GM12878 (cell line): ENCODE measurements at regions not wholly inside any gene's neighbourhood (a gene's known extent, or its start where the extent isn't known, plus 50 kb on each side); places are given as distances from the start of the nearest gene placed in this dataset.

ENCODE experiments used
- ATAC-seq: fragments of 200-7000 bp; cut with Tn5 transposase; 3 replicates; pipeline ENCODE4 v1.9.1; 2020; ENCODE audit warnings: mild to moderate bottlenecking, moderate library complexity
- BruUV-seq: library from RNA; stranded (reverse); fragments of 400-500 nt; replicated peaks from 2 replicates; lab custom pipeline; 2021; lab: Mats Ljungman, UMichigan
- CTCF ChIA-PET: fragments of 300-600 bp; sonication (Branson Sonifier 250); formaldehyde crosslinking; extraction: SDS; loops from one replicate; lab custom pipeline; 2021; ENCODE audit warnings: inconsistent platforms; lab: Yijun Ruan, JAX
- POLR2A ChIA-PET: fragments of 350-600 bp; formaldehyde crosslinking; extraction: SDS; loops from one replicate; lab custom pipeline; 2021; ENCODE audit warnings: inconsistent platforms; lab: Charles Lee
- RAD21 ChIA-PET: fragments of 300-600 bp; sonication (Branson Sonifier 250); formaldehyde crosslinking; loops from one replicate; lab custom pipeline; 2023; ENCODE audit warnings: antibody characterized with exemption; ENCODE audit not compliant: unreplicated experiment; lab: Charles Lee
- SMC1A ChIA-PET: fragments of 300-600 bp; sonication (Branson Sonifier 250); formaldehyde crosslinking; loops from one replicate; lab custom pipeline; 2023; ENCODE audit not compliant: unreplicated experiment, uncharacterized antibody; lab: Charles Lee
- DNase-seq: peaks from one replicate; pipeline ENCODE4 v3.0.0-alpha.2; 2011; ENCODE audit warnings: low read depth, low spot score
- FAIRE-seq: peaks from 3 replicates; lab custom pipeline; 2011; peaks lifted over from hg19 to GRCh38; lab: Jason Lieb, UNC
- H2AFZ ChIP-seq: 2 replicates; pipeline ENCODE4 v1.6.0; 2011; ENCODE audit warnings: low read depth, low read length, control low read depth; ENCODE audit not compliant: control insufficient read depth
- H3K27ac ChIP-seq: 2 replicates; pipeline ENCODE4 v1.5.1; 2011; ENCODE audit warnings: control low read depth; ENCODE audit not compliant: control insufficient read depth, insufficient read depth
- H3K27me3 ChIP-seq, 2 experiments: replicated peaks in 1 of 2; 2 replicates each; pipeline versions ENCODE4 v1.6.0 to v1.6.1; 2011; ENCODE audit warnings: low read length in 1 of 2; ENCODE audit not compliant: control insufficient read depth in 2 of 2, insufficient read depth in 2 of 2
- H3K36me3 ChIP-seq, 2 experiments: 2 replicates each; pipeline ENCODE4 v1.5.1; 2011; ENCODE audit warnings: low read length in 1 of 2; ENCODE audit not compliant: control insufficient read depth in 2 of 2, insufficient read depth in 2 of 2
- H3K4me1 ChIP-seq: 2 replicates; pipeline ENCODE4 v1.6.1; 2011; ENCODE audit warnings: mild to moderate bottlenecking, low read length, moderate library complexity, mixed read lengths; ENCODE audit not compliant: control insufficient read depth, insufficient read depth
- H3K4me2 ChIP-seq: 2 replicates; pipeline ENCODE4 v1.6.0; 2011; ENCODE audit warnings: control low read depth; ENCODE audit not compliant: control insufficient read depth, insufficient read depth
- H3K4me3 ChIP-seq: fragments of 200-600 bp; sonication (generic); 2 replicates; pipeline ENCODE4 v1.5.1; 2016
- H3K79me2 ChIP-seq: 2 replicates; pipeline ENCODE4 v1.6.0; 2011; ENCODE audit warnings: low read length; ENCODE audit not compliant: control insufficient read depth, insufficient read depth
- H3K9ac ChIP-seq: 2 replicates; pipeline ENCODE4 v1.8.0; 2011; ENCODE audit warnings: low read length, control low read depth, mixed read lengths; ENCODE audit not compliant: control insufficient read depth, insufficient read depth
- H3K9me3 ChIP-seq: replicated peaks from 3 replicates; pipeline ENCODE4 v1.5.1; 2011; ENCODE audit warnings: mild to moderate bottlenecking, low read length; ENCODE audit not compliant: control insufficient read depth, insufficient read depth
- H4K20me1 ChIP-seq: 2 replicates; pipeline ENCODE4 v1.6.0; 2011; ENCODE audit not compliant: control insufficient read depth, insufficient read depth
- ATF3 ChIP-seq: IDR thresholded peaks from 2 replicates; pipeline ENCODE4 v1.6.1; 2011; ENCODE audit warnings: low read depth, mild to moderate bottlenecking, low read length, moderate library complexity, borderline replicate concordance; ENCODE audit errors: extremely low read depth
- CUX1 ChIP-seq: IDR thresholded peaks from 2 replicates; pipeline ENCODE4 v1.6.1; 2012; ENCODE audit warnings: improper control_type of control experiment, low read depth, low read length; ENCODE audit not compliant: insufficient replicate concordance
- EED ChIP-seq: sonication (generic); IDR thresholded peaks from 2 replicates; pipeline ENCODE4 v1.6.1; 2016; ENCODE audit warnings: antibody characterized with exemption, low read depth
- IRF3 ChIP-seq: fragments of 450-650 bp; IDR thresholded peaks from 2 replicates; pipeline ENCODE4 v1.6.1; 2014; ENCODE audit warnings: mild to moderate bottlenecking
- IRF4 ChIP-seq: IDR thresholded peaks from 2 replicates; pipeline ENCODE4 v1.6.1; 2011; ENCODE audit warnings: low read depth, low read length
- KAT2A ChIP-seq: conservative IDR thresholded peaks from 2 replicates; pipeline ENCODE4 v1.6.1; 2011; ENCODE audit warnings: low read depth, low read length; ENCODE audit not compliant: control insufficient read depth
- MEF2B ChIP-seq: fragments of 450-650 bp; IDR thresholded peaks from 2 replicates; pipeline ENCODE4 v1.6.1; 2018; ENCODE audit warnings: mild to moderate bottlenecking, moderate library complexity; ENCODE audit not compliant: partially characterized antibody, poor library complexity, severe bottlenecking
- MYB ChIP-seq: fragments of 150-350 bp; IDR thresholded peaks from 2 replicates; pipeline ENCODE4 v1.6.1; 2014; ENCODE audit warnings: mild to moderate bottlenecking, low read depth, low read length, borderline replicate concordance
- PRDM15 ChIP-seq: fragments of 450-650 bp; formaldehyde crosslinking; IDR thresholded peaks from 2 replicates; pipeline ENCODE4 v1.4.0; 2020; ENCODE audit warnings: mild to moderate bottlenecking, moderate library complexity
- RAD51 ChIP-seq: fragments of 450-650 bp; IDR thresholded peaks from 2 replicates; pipeline ENCODE4 v1.6.1; 2016; ENCODE audit warnings: moderate library complexity, mild to moderate bottlenecking, inconsistent platforms
- TCF7 ChIP-seq: IDR thresholded peaks from 2 replicates; pipeline ENCODE4 v1.6.1; 2014; ENCODE audit warnings: antibody characterized with exemption, borderline replicate concordance
- WRNIP1 ChIP-seq: IDR thresholded peaks from 2 replicates; pipeline ENCODE4 v1.6.1; 2011; ENCODE audit warnings: low read depth, low read length, improper control_type of control experiment, borderline replicate concordance
- ZNF207 ChIP-seq: fragments of 450-650 bp; IDR thresholded peaks from 2 replicates; pipeline ENCODE4 v1.6.1; 2014; ENCODE audit warnings: antibody characterized with exemption, mild to moderate bottlenecking, borderline replicate concordance
- WGBS: methylation state at CpG from one replicate; pipeline ENCODE4 v1.1.6; 2016; ENCODE audit warnings: low lambda C conversion rate; ENCODE audit not compliant: insufficient replicate concordance, insufficient coverage; ENCODE audit errors: missing lambda C conversion rate; 5-methylcytosine and 5-hydroxymethylcytosine counted together
- in situ Hi-C: fragments of 300-500 bp; cut with MboI; formaldehyde crosslinking; loops from 9 replicates; pipeline ENCODE4 v1.14.3; 2018; ENCODE audit warnings: mixed read lengths
- intact Hi-C: fragments of 100-400 bp; cut with micrococcal nuclease; formaldehyde crosslinking; loops from one replicate; pipeline ENCODE4 v1.14.2; 2022; ENCODE audit not compliant: unreplicated experiment

- no peak for TF ChIP-seq IRF3
- TF ChIP-seq, all 136 proteins: peak for 0
Observed at GRCh38 chr9:107700847-107701246, 211.3 kb upstream of the KLF4 start (continued).

GRCh38 chr9:107699231-107699630 lies 209.7 kb upstream of the KLF4 start:
- SMC1A ChIA-PET, result interaction anchor here (1.1 kb wide), 1 partner anchor 10 kb away, joined by 3 read pairs; no protein-coding TSS in a partner anchor
- no peak for ATAC-seq
- no peak overlapping the region for H3K9ac ChIP-seq
- no peaks in the 10 kb centered on the region for H3K4me1 ChIP-seq
- intact Hi-C loops, result no loop called here
- POLR2A ChIA-PET, result no interaction called here
- FAIRE-seq, result no peak
- H3K27me3 ChIP-seq, result no peaks in the 10 kb centered on the region
- RAD21 ChIA-PET, result no interaction called here
- WGBS, result 29% methylated on average over 6 of the region's 6 CpGs
- no TSS peak for BruUV-seq
- no peak overlapping the region for H3K4me2 ChIP-seq
- no peak overlapping the region for H3K27ac ChIP-seq
- CTCF ChIA-PET, result interaction anchor here (1.2 to 1.4 kb wide), 3 partner anchors 75 to 128 kb away, joined by 3 read pairs; no protein-coding TSS in a partner anchor
- no peaks in the 10 kb centered on the region for H4K20me1 ChIP-seq
- H3K4me3 ChIP-seq, result no peak overlapping the region
- no peak overlapping the region for H2AFZ ChIP-seq
- in situ Hi-C loops, result no loop called here
- no peaks in the 10 kb centered on the region for H3K36me3 ChIP-seq
- H3K79me2 ChIP-seq, result no peaks in the 10 kb centered on the region
- H3K9me3 ChIP-seq, result no peaks in the 10 kb centered on the region
- no peak for DNase-seq
- no peak for TF ChIP-seq MEF2B
- TF ChIP-seq RAD51, result no peak
- no peak for TF ChIP-seq PRDM15
- TF ChIP-seq ATF3, result no peak
- TF ChIP-seq IRF4, result no peak
- no peak for TF ChIP-seq CUX1
- TF ChIP-seq EED, result no peak
- TF ChIP-seq MYB, result no peak
- no peak for TF ChIP-seq WRNIP1
- TF ChIP-seq KAT2A, result no peak
- no peak for TF ChIP-seq ZNF207
- TF ChIP-seq TCF7, result no peak
